Activated B cell treated with CpG ODN at 0.5 μM for 24 hours (primary cell): ENCODE measurements at regions not wholly inside any gene's neighbourhood (a gene's known extent, or its start where the extent isn't known, plus 50 kb on each side); places are given as distances from the start of the nearest gene placed in this dataset.

ENCODE experiments used
- ATAC-seq: fragments of 200-7000 bp; cut with Tn5 transposase; one replicate; pipeline ENCODE4 v1.10.0; 2021; ENCODE audit warnings: low read depth, mild to moderate bottlenecking, moderate library complexity
- CTCF ChIA-PET: fragments of 350-600 bp; sonication (Branson Sonifier 250); formaldehyde crosslinking; loops from one replicate; lab custom pipeline; 2021; ENCODE audit warnings: antibody characterized with exemption; lab: Charles Lee
- POLR2A ChIA-PET: fragments of 350-600 bp; sonication (Branson Sonifier 250); formaldehyde crosslinking; loops from one replicate; lab custom pipeline; 2021; ENCODE audit warnings: antibody characterized with exemption; lab: Charles Lee
- DNase-seq: peaks from one replicate; pipeline ENCODE4 v3.0.0; 2022
- H3K27ac Mint-ChIP-seq: one replicate; pipeline ENCODE4 v1.8.0; 2020; ENCODE audit warnings: mixed read lengths
- H3K27me3 Mint-ChIP-seq: one replicate; pipeline ENCODE4 v1.8.0; 2021; ENCODE audit warnings: mixed read lengths
- H3K36me3 Mint-ChIP-seq: one replicate; pipeline ENCODE4 v1.8.0; 2021; ENCODE audit warnings: low read depth, mixed read lengths
- H3K4me1 Mint-ChIP-seq: one replicate; pipeline ENCODE4 v1.8.0; 2021; ENCODE audit warnings: mixed read lengths
- H3K4me3 Mint-ChIP-seq: one replicate; pipeline ENCODE4 v1.8.0; 2020; ENCODE audit warnings: mild to moderate bottlenecking, mixed read lengths
- H3K9me3 Mint-ChIP-seq: one replicate; pipeline ENCODE4 v1.8.0; 2020; ENCODE audit warnings: mixed read lengths
- CTCF ChIP-seq: fragments of 200-600 bp; IDR thresholded peaks from one replicate; pipeline ENCODE4 v1.8.0; 2022; ENCODE audit warnings: antibody characterized with exemption, mild to moderate bottlenecking
- intact Hi-C: fragments of 100-400 bp; cut with micrococcal nuclease; formaldehyde crosslinking; loops from one replicate; pipeline ENCODE4 v1.15.1; 2024

DNA sequence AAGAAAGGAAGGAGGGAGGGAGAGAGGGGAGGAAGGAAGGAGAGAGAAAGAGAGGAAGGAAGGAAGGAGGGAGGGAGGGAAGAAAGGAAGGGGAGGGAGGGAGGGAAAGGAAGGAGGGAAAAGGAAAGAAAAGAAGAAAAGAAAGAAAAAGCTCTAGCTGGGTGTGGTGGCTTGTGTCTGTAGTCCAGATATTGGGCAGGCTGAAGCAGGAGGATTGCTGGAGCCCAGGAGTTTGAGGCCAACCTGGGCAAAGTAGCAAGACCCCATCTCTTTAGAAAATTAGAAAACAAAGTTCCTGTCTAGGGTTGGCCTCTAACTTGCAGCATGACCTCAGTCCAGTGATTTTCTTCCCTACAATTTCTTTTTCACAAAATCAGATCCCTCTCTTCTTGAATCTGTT lies 208.2 kb upstream of the NUDT4 start:
- H3K4me3 Mint-ChIP-seq, result no peak overlapping the region
- ChIA-PET CTCF (no interaction called here), POLR2A (no interaction called here)
- no peaks in the 10 kb centered on the region for H3K9me3 Mint-ChIP-seq
- DNase-seq, result no peak
- no peak overlapping the region for H3K27ac Mint-ChIP-seq
- peaks cover 46% of the 10 kb centered on the region for H3K4me1 Mint-ChIP-seq
- no peak for TF ChIP-seq CTCF
- no peaks in the 10 kb centered on the region for H3K27me3 Mint-ChIP-seq
- no peaks in the 10 kb centered on the region for H3K36me3 Mint-ChIP-seq
- ATAC-seq, result no peak
- intact Hi-C loops, result loop anchor here (5.0 kb wide), 3 partner anchors 78 to 242 kb away; partner anchors contain the start of gene EEA1

DNA sequence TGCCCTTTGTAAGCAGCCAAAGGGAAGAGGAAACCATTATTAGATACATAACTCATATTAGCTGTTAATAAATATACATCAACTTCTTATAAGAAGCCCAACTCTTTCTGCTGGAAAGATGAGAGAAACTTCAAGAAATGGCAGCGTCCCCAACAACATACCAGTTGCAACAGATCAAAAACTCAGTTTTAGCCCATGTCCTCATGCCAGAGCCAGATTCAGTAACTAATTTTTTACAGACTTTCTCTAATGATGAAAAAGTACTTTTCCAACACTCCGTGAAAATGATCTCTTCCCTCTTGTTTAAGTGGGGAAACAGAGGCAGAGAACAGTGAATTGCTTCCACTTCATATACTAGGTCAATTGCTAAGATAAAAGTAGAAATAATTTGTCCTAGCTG lies 206.8 kb upstream of the NUDT4 start:
- CTCF ChIA-PET, result interaction anchor here (0.6 kb wide), 1 partner anchor 149 kb away, joined by 4 read pairs; no protein-coding TSS in a partner anchor
- no peak for TF ChIP-seq CTCF
- no peaks in the 10 kb centered on the region for H3K36me3 Mint-ChIP-seq
- no peak overlapping the region for H3K4me3 Mint-ChIP-seq
- no peak for ATAC-seq
- DNase-seq, result no peak
- H3K27me3 Mint-ChIP-seq, result no peaks in the 10 kb centered on the region
- H3K27ac Mint-ChIP-seq, result no peak overlapping the region
- POLR2A ChIA-PET, result no interaction called here
- intact Hi-C loops, result no loop called here
- H3K9me3 Mint-ChIP-seq, result no peaks in the 10 kb centered on the region
- H3K4me1 Mint-ChIP-seq, result peaks cover 34% of the 10 kb centered on the region

GRCh38 chr12:93173178-93173957 lies 204.4 kb upstream of the NUDT4 start:
- POLR2A ChIA-PET, result no interaction called here
- intact Hi-C loops, result no loop called here
- H3K9me3 Mint-ChIP-seq, result no peaks in the 10 kb centered on the region

DNA sequence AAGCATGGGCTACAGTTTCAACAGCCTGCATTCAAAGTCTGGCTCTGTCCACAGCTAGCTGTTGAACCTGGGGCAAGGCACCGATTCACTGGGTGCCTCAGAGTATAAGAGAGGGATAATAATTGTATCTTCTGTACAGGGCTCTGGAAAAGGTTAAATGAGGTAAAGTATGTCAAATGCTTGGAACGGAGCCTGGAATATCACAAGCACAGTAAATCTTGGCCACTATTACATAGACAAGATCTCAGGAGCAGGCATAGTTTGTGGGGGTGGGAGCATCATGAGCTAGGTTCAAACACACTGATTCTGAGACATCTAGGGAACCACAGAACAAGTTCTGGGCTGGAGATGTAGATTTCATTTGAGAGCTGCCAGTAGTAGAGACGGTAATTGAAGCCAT lies 203.7 kb upstream of the NUDT4 start:
- TF ChIP-seq CTCF, result no peak
- Mint-ChIP-seq H3K36me3 (no peaks in the 10 kb centered on the region), H3K4me3 (no peak overlapping the region)

More at GRCh38 chr12:93173178-93173957, 204.4 kb upstream of the NUDT4 start:
- H3K4me1 Mint-ChIP-seq, result peaks cover 19% of the 10 kb centered on the region
- no peaks in the 10 kb centered on the region for H3K36me3 Mint-ChIP-seq
- H3K27me3 Mint-ChIP-seq, result no peaks in the 10 kb centered on the region
- no peak for TF ChIP-seq CTCF
- no peak overlapping the region for H3K27ac Mint-ChIP-seq
- no peak for DNase-seq
- CTCF ChIA-PET, result no interaction called here
- no peak for ATAC-seq
- no peak overlapping the region for H3K4me3 Mint-ChIP-seq

DNA sequence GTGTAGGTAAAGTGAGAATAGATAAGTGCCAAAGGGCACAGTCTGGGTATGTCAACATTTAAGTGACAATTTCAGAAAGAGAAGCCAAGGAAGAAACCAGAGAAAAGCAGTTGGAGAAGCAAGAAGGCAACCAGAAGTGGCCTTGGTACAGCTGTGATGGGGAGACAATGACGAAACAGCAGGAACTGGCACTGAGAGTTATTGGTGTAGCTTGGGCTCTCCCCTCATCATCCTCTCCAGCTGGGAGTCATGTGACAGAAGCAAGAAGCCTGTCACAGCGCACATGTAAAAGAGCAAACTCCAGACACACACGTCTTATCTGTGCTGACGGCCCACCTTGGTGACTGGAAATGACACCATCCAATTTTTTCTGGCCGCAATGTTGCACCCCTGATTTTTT lies 203.3 kb upstream of the NUDT4 start:
- no peaks in the 10 kb centered on the region for H3K27me3 Mint-ChIP-seq
- DNase-seq (no peak), ATAC-seq (no peak)
- H3K4me1 Mint-ChIP-seq, result peaks cover 11% of the 10 kb centered on the region
- TF ChIP-seq CTCF, result no peak
- ChIA-PET POLR2A (no interaction called here), CTCF (no interaction called here)
- intact Hi-C loops, result no loop called here
- H3K9me3 Mint-ChIP-seq, result no peaks in the 10 kb centered on the region
- H3K27ac Mint-ChIP-seq, result no peak overlapping the region
- H3K4me3 Mint-ChIP-seq, result no peak overlapping the region
- no peaks in the 10 kb centered on the region for H3K36me3 Mint-ChIP-seq

More for the DNA sequence above, 203.7 kb upstream of the NUDT4 start:
- Mint-ChIP-seq H3K4me1 (peaks cover 14% of the 10 kb centered on the region), H3K27ac (no peak overlapping the region), H3K27me3 (no peaks in the 10 kb centered on the region), H3K9me3 (no peaks in the 10 kb centered on the region)
- ChIA-PET CTCF (no interaction called here), POLR2A (no interaction called here)
- intact Hi-C loops, result no loop called here
- no peak for DNase-seq
- ATAC-seq, result no peak
